ENCODE measurements at regions not wholly inside any gene's neighbourhood (a gene's known extent, or its start where the extent isn't known, plus 50 kb on each side); places are given as distances from the start of the nearest gene placed in this dataset.

GRCh38 chr2:101551336-101551888 lies 76.5 kb upstream of the RFX8 start:
- H3K36me3 ChIP-seq (ENCODE audit: control insufficient read depth, insufficient read depth, low read length): no peaks in the 10 kb centered on the region
- no peaks in the 10 kb centered on the region for H3K79me2 ChIP-seq (ENCODE audit: control insufficient read depth, insufficient read depth, low read length)
- POLR2A ChIA-PET: interaction anchor here (0.7 kb wide), 1 partner anchor 314 kb away, joined by 3 read pairs; no protein-coding TSS in a partner anchor
- H3K9ac ChIP-seq (ENCODE audit: insufficient read depth in 1 of 2, low read depth in 2 of 2, low read length in 2 of 2): no peak overlapping the region
- no peak overlapping the region for H3K4me3 ChIP-seq
- H3K27ac ChIP-seq (ENCODE audit: extremely low read depth, low read depth, low read length): no peak overlapping the region
- H3K27me3 ChIP-seq (ENCODE audit: control insufficient read depth in 2 of 2, insufficient read depth in 2 of 2, low read length in 2 of 2): peaks cover 6 to 34% of the 10 kb centered on the region in 2 experiments; a peak in 4 of 5 replicates
- H4K20me1 ChIP-seq (replicated peaks; ENCODE audit: control insufficient read depth, insufficient read depth, low read length): no peaks in the 10 kb centered on the region
- H3K9me1 ChIP-seq (ENCODE audit: control insufficient read depth, insufficient read depth, low read length): no peaks in the 10 kb centered on the region
- H3K9me3 ChIP-seq (replicated peaks; ENCODE audit: control insufficient read depth, insufficient read depth, low read depth, low read length): no peaks in the 10 kb centered on the region
- intact Hi-C loops (cut with micrococcal nuclease): no loop called here
- no peak for ATAC-seq
- in situ Hi-C loops (cut with MboI): no loop called here
- CTCF ChIA-PET (ENCODE audit: low intra/inter-chr PET ratio): no interaction called here
- H3K4me1 ChIP-seq (replicated peaks in 1 of 2; ENCODE audit: control insufficient read depth in 2 of 2, insufficient read depth in 2 of 2, low read length in 2 of 2): no peaks in the 10 kb centered on the region
- no peak for TF ChIP-seq ZNF239 (CRISPR knock-in tag; IDR thresholded peaks at IDR 0.05)
- no peak for TF ChIP-seq ELF1 (tag; IDR thresholded peaks at IDR 0.05)
- no peak for TF ChIP-seq FOXP1 (CRISPR knock-in tag; IDR thresholded peaks at IDR 0.05)
- no peak for TF ChIP-seq HINFP (tag; conservative IDR thresholded peaks at IDR 0.05; ENCODE audit: low read depth)
- no peak for TF ChIP-seq ZBTB8A (IDR thresholded peaks at IDR 0.05; ENCODE audit: partially characterized antibody)
- no peak for TF ChIP-seq ZNF639 (CRISPR knock-in tag; conservative IDR thresholded peaks at IDR 0.05 in 1 of 2, IDR thresholded peaks at IDR 0.05 in 1 of 2)
- no peak for TF ChIP-seq GATAD2A (IDR thresholded peaks at IDR 0.05)
- TF ChIP-seq STAT5A (IDR thresholded peaks at IDR 0.05; ENCODE audit: borderline replicate concordance, low read length): no peak
- no peak for TF ChIP-seq BRF1 (IDR thresholded peaks at IDR 0.05; ENCODE audit: borderline replicate concordance, extremely low read depth, insufficient read length)
- TF ChIP-seq EP300 (IDR thresholded peaks at IDR 0.05; ENCODE audit: low read length): no peak
- TF ChIP-seq CBFA2T2 (conservative IDR thresholded peaks at IDR 0.05): no peak
- TF ChIP-seq ZKSCAN3 (CRISPR knock-in tag; IDR thresholded peaks at IDR 0.05): no peak
- no peak for TF ChIP-seq RAD21 (CRISPR knock-in tag; conservative IDR thresholded peaks at IDR 0.05 in 1 of 2, IDR thresholded peaks at IDR 0.05 in 1 of 2)
- no peak for TF ChIP-seq PREB (CRISPR knock-in tag; IDR thresholded peaks at IDR 0.05)
- 1% methylated on average over 4 of the region's 5 CpGs for WGBS (ENCODE audit: insufficient coverage, low coverage, missing lambda C conversion rate)
- no TSS peak for BruUV-seq (replicated peaks)
- FAIRE-seq: no peak
- no peak overlapping the region for H2AFZ ChIP-seq (ENCODE audit: low read depth, low read length)
- no peak overlapping the region for H3K4me2 ChIP-seq (ENCODE audit: insufficient read depth, low read length)
- DNase-seq (ENCODE audit: extremely low read depth in 1 of 4, low spot score in 3 of 4): no peak
